HEK293T (cell line): ENCODE measurements at regions not wholly inside any gene's neighbourhood (a gene's known extent, or its start where the extent isn't known, plus 50 kb on each side); places are given as distances from the start of the nearest gene placed in this dataset.

Experiments
- CTCF ChIA-PET: fragments of 350-600 bp; formaldehyde crosslinking; extraction: SDS; loops from one replicate; lab custom pipeline; 2021; ENCODE audit warnings: antibody characterized with exemption, inconsistent platforms; lab: Yijun Ruan, JAX
- POLR2A ChIA-PET: fragments of 350-600 bp; formaldehyde crosslinking; extraction: SDS; loops from one replicate; lab custom pipeline; 2020; ENCODE audit warnings: antibody characterized with exemption, inconsistent platforms; lab: Yijun Ruan, JAX
- DNase-seq: peaks from one replicate; pipeline ENCODE4 v3.0.0; 2012; ENCODE audit warnings: mixed read lengths; ENCODE audit errors: extremely low spot score
- ARNT ChIP-seq: fragments of 450-650 bp; IDR thresholded peaks from 2 replicates; pipeline ENCODE4 v1.6.1; 2017; ENCODE audit warnings: mild to moderate bottlenecking
- BHLHE40 ChIP-seq: fragments of 450-650 bp; IDR thresholded peaks from 2 replicates; pipeline ENCODE4 v1.6.1; 2016; ENCODE audit warnings: mild to moderate bottlenecking, moderate library complexity, borderline replicate concordance
- CTBP1 ChIP-seq: fragments of 450-650 bp; IDR thresholded peaks from 2 replicates; pipeline ENCODE4 v1.6.1; 2016; ENCODE audit warnings: borderline replicate concordance
- ELF4 ChIP-seq: fragments of 450-650 bp; IDR thresholded peaks from 2 replicates; pipeline ENCODE4 v1.6.1; 2017; ENCODE audit warnings: antibody characterized with exemption
- FOXA1 ChIP-seq: fragments of 450-650 bp; IDR thresholded peaks from 2 replicates; pipeline ENCODE4 v1.6.1; 2016; ENCODE audit warnings: mild to moderate bottlenecking
- FOXK2 ChIP-seq: fragments of 450-650 bp; IDR thresholded peaks from 2 replicates; pipeline ENCODE4 v1.6.1; 2016; ENCODE audit warnings: mild to moderate bottlenecking
- FOXM1 ChIP-seq: fragments of 450-650 bp; IDR thresholded peaks from 2 replicates; pipeline ENCODE4 v1.6.1; 2017; ENCODE audit warnings: mild to moderate bottlenecking, borderline replicate concordance
- HDGF ChIP-seq: fragments of 450-650 bp; IDR thresholded peaks from 2 replicates; pipeline ENCODE4 v1.6.1; 2017; ENCODE audit warnings: antibody characterized with exemption, borderline replicate concordance
- L3MBTL2 ChIP-seq: fragments of 450-650 bp; conservative IDR thresholded peaks from 2 replicates; pipeline ENCODE4 v1.6.1; 2016; ENCODE audit warnings: mild to moderate bottlenecking
- LEF1 ChIP-seq: fragments of 450-650 bp; IDR thresholded peaks from 2 replicates; pipeline ENCODE4 v1.6.1; 2017; ENCODE audit warnings: mild to moderate bottlenecking, borderline replicate concordance
- NFRKB ChIP-seq: fragments of 450-650 bp; IDR thresholded peaks from 2 replicates; pipeline ENCODE4 v1.6.1; 2016; ENCODE audit warnings: mild to moderate bottlenecking, moderate library complexity
- SP1 ChIP-seq: fragments of 450-650 bp; IDR thresholded peaks from 2 replicates; pipeline ENCODE4 v1.6.1; 2017
- SUZ12 ChIP-seq: fragments of 450-650 bp; IDR thresholded peaks from 2 replicates; pipeline ENCODE4 v1.6.1; 2016; ENCODE audit warnings: mild to moderate bottlenecking
- TARDBP ChIP-seq: fragments of 450-650 bp; IDR thresholded peaks from 2 replicates; pipeline ENCODE4 v1.6.1; 2016
- ZNF384 ChIP-seq: fragments of 450-650 bp; IDR thresholded peaks from 2 replicates; pipeline ENCODE4 v1.6.1; 2016
- TF ChIP-seq, protein P1 (sequence below): fragments of 450-650 bp; IDR thresholded peaks from 2 replicates; pipeline ENCODE4 v1.6.1; 2016

DNA sequence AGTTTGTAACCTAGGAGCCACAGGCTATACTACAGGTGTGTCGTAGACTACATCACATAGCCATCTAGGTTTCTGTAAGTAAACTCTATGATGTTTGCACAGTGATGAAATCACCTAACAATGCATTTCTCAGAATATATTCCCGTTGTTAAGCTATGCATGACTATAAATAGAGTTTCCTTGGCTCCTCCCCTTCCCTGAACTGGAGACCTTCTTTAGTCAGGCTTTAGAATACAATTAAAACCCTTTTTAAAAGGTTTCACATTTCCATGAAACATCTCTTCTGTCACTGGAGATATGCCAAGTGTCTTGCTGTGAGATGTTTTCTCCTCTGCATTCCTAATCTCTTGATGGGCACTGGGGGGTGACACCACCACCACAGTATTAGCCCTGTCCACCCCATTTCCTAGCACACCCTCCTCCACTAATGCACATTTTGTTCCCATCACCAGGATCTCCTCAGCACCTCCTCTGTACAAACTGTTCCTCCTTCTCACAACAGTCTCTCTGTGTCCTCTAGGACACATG lies 334.6 kb upstream of the CPEB2 start:
- no peak for DNase-seq
- CTCF ChIA-PET = no interaction called here
- POLR2A ChIA-PET = no interaction called here
- TF ChIP-seq ARNT (no peak), TARDBP (no peak), ELF4 (no peak), NFRKB (no peak), SUZ12 (no peak)
- TF ChIP-seq, protein P1, sequence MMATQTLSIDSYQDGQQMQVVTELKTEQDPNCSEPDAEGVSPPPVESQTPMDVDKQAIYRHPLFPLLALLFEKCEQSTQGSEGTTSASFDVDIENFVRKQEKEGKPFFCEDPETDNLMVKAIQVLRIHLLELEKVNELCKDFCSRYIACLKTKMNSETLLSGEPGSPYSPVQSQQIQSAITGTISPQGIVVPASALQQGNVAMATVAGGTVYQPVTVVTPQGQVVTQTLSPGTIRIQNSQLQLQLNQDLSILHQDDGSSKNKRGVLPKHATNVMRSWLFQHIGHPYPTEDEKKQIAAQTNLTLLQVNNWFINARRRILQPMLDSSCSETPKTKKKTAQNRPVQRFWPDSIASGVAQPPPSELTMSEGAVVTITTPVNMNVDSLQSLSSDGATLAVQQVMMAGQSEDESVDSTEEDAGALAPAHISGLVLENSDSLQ = no peak

DNA sequence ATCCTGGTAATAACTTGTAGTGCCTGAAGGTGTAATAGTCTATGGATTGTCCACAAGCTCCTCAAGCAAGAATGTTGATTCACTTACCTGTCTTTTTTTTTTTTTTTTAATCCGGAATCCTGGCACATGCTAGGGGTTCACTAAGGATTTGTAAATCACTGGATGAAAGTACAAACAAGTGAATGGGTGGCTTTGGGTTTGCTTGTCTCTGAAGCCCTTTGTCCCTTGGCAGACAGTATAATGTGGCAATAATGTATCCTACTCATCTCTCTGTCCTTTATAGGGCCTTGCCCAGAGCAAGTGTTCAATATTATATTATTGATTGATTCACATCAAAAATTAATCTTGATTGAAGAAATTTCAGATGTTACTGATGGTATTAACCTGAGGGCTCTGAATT lies 334.0 kb upstream of the CPEB2 start:
- TF ChIP-seq BHLHE40 = no peak
- no peak for TF ChIP-seq SP1
- no peak for TF ChIP-seq TARDBP
- TF ChIP-seq LEF1 = no peak
- no peak for TF ChIP-seq FOXM1
- no peak for TF ChIP-seq SUZ12
- TF ChIP-seq FOXK2 = no peak
- TF ChIP-seq L3MBTL2 = no peak
- no peak for TF ChIP-seq ARNT
- no peak for TF ChIP-seq NFRKB
- TF ChIP-seq HDGF = no peak
- TF ChIP-seq CTBP1 = no peak
- no peak for TF ChIP-seq ELF4
- TF ChIP-seq, protein P1 = no peak
- no peak for TF ChIP-seq ZNF384
- no peak for TF ChIP-seq FOXA1
- CTCF ChIA-PET = no interaction called here
- DNase-seq = no peak
- POLR2A ChIA-PET = no interaction called here

DNA sequence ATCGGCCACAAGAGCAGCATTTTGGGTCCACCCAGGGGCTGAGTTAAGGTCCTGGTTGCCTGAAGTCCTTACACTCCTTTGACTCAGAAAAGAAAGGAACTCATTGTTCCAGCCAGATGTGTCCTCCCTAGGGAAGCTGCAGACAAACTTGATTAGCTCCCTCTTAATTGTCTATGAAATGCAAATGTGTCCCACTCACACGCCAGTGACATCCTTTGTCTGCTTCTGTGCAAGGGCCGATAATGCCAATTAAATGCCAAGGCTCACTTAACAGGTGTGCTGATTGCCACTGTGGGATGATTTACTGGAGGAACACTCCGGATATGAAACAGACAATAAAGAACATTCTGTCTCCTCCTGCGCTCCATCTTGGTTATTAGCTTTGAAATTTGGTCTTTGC lies 332.9 kb upstream of the CPEB2 start:
- TF ChIP-seq, protein P1 = no peak
- no peak for TF ChIP-seq FOXA1
- no peak for TF ChIP-seq FOXM1
- TF ChIP-seq LEF1 = no peak
- no peak for TF ChIP-seq HDGF
- CTCF ChIA-PET = interaction anchor here (0.6 kb wide), 1 partner anchor 367 kb away, joined by 6 read pairs; no protein-coding TSS in a partner anchor
- POLR2A ChIA-PET = no interaction called here
- DNase-seq = no peak

DNA sequence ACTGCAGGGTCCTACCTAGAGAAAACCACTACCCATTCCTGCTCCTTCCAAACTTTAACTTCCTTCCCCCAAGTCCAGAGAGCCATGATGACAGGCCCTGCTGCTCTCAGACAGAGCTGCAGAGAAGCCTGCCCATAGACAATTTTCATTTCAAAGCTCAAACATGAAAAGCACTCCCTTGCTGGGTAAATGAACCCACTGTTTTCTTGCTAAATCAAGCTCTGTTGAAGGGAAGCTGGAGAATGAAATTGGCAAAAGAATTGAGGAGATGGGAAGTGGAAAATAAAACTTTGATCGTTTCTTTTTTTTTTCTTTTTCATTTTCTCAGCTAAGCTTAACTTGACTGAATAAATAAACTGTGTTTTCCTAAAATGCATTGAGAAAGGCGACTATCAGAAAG lies 331.1 kb upstream of the CPEB2 start:
- TF ChIP-seq L3MBTL2 (no peak), LEF1 (no peak), ARNT (no peak), CTBP1 (no peak), HDGF (no peak), ELF4 (no peak), FOXK2 (no peak), FOXA1 (no peak), SP1 (no peak), FOXM1 (no peak), TARDBP (no peak), SUZ12 (no peak), BHLHE40 (no peak), ZNF384 (no peak), NFRKB (no peak)
- TF ChIP-seq, protein P1 = no peak
- ChIA-PET CTCF (no interaction called here), POLR2A (no interaction called here)
- no peak for DNase-seq

DNA sequence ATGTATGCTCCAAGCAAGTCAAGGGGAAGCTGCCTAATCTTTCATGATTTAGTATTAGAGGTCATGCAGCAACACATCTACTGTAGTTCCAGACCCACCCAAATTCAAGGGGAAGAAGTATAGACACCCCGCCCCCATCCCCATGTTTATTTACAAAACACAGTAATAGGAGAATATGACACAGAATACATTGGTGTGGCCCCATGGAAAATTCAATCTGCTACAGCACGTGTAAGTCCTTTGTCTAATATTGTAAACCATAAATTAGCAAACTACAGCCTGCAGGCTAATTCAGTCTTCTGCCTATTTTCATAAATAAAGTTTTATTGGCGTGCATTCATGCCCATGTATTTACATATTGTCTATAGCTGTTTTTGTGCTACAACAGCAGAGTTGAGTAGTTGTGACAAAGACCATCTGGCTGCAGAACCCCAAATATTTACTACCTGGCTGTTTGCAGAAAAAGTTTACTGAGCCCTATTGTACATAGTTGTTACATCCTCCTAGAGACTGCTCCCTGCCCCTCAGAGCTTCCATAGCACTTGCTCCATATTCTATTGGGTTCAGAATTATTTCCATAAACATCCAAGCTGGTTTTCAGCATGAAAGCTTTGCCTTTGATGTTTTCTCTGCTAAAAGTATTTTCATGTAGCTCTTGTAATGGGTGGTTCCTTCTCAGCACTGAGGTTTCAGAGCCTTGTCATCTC lies 326.8 kb upstream of the CPEB2 start:
- ChIA-PET POLR2A (no interaction called here), CTCF (interaction anchor here (0.6 kb wide), 1 partner anchor 481 kb away, joined by 4 read pairs; no protein-coding TSS in a partner anchor)
- no peak for TF ChIP-seq FOXA1
- TF ChIP-seq L3MBTL2 = no peak
- no peak for TF ChIP-seq HDGF
- no peak for TF ChIP-seq SP1
- no peak for TF ChIP-seq ELF4
- no peak for TF ChIP-seq ARNT
- TF ChIP-seq BHLHE40 = no peak
- TF ChIP-seq SUZ12 = no peak
- TF ChIP-seq, protein P1 = no peak
- no peak for TF ChIP-seq CTBP1
- no peak for TF ChIP-seq FOXM1
- no peak for TF ChIP-seq FOXK2
- DNase-seq = no peak
